DMS 273 (cell line): ENCODE measurements at regions not wholly inside any gene's neighbourhood (a gene's known extent, or its start where the extent isn't known, plus 50 kb on each side); places are given as distances from the start of the nearest gene placed in this dataset.
"Not testable (repeated sequence)": the region's sequence is repeated elsewhere in the genome, so short reads cannot be mapped to it uniquely, and the experiment has no call there.

Experiments
- DNase-seq: peaks from one replicate; lab custom pipeline; 2025; ENCODE audit not compliant: unreplicated experiment; lab: John Stamatoyannopoulos, UW

DNA sequence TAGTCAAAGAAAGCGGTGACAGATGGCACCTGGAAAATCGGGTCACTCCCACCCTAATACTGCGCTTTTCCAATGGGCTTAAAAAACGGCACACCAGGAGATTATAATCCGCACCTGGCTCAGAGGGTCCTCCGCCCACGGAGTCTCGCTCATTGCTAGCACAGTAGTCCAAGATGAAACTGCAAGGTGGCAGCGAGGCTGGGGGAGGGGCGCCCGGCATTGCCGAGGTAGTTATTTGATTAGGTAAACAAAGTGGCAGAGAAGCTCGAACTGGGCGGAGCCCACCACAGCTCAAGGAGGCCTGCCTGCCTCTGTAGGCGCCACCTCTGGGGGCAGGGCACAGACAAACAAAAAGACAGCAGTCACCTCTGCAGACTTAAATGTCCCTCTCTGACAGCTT, 521.1 kb downstream of the ETNK1 start:
- not testable (repeated sequence) for DNase-seq

DNA sequence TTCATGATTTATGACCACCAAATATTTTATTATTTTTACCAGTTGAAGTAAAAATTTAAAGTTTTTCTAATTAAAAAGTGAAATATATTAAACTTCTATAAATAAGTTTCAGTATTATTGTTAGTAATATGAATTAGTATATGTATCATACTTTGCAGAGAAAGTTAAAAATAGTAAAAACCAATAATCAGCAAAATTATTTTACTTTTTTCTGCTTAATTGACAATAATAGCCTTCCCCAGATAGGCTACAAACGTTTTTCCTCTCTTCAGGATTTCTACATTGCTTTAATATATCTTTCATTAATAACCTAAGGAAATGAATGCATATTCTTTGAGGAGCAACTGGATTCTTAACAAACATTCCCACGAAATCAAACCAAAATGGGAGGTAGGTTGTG, 543.5 kb downstream of the ETNK1 start:
- DNase-seq, result no peak

DNA sequence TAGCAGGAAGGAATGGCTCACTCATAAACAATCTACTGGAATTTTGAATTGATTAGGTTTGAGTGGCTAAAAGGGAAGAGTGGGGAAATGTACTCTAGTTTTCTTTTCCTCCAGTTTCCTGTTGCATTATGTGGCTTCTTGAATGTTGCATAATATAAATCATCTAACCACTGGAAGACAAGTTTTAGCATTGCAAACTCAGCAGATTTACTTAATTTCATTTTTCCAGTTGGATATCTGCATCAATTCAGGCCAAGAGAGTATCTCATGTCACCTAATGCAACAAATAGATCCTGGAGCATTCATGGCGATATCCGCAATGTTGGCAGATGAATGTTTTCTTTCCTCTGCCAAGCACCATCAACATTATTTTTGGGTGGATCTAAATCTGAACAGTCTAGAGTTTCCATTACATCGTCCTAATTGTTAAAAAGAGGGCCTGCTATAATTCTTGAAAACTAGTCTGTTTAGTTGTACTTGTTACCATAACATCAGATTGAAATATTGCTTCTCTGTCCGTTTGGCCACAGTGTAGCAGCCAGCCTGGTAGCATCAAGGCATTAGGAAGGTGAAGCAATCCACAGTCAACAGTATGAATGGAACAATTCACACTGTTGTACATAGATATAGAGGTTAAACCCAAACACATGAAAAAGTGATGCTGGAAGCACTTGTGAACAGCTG, 544.2 kb downstream of the ETNK1 start:
- no peak for DNase-seq

DNA sequence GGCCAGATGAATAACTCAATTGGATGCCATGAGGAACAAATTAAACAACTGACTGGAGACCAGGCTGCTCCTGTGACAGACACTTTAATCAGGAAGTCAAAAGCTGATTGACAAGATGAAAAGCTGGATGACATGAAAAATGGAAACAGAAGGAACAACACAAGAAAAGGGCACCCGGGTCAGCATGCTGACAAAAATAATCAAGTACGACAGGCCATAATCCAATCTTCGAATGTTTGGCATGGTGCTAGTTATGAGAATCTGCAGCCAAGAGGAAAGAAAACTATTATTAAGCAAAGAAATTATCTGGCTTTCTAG, 544.7 kb downstream of the ETNK1 start:
- no peak for DNase-seq

DNA sequence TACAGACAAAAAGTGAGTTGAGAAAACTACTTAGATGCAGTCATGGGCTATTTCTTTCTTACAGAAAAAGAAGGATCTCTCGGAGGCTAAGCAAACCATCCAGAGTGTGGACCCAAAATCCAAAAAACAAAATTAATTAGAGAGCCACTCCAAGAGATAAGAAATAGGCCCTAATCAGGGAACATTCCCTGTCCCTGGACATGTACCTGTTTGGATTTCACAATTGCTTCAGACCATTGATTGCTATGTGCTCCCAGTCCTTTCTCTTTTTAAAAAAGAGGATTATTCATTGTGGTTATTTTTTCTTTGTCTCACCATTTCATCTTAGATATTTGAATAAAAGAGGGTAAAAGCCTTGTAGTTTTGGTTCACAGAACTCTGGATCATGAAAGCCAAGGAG, 549.9 kb downstream of the ETNK1 start:
- DNase-seq, result no peak

DNA sequence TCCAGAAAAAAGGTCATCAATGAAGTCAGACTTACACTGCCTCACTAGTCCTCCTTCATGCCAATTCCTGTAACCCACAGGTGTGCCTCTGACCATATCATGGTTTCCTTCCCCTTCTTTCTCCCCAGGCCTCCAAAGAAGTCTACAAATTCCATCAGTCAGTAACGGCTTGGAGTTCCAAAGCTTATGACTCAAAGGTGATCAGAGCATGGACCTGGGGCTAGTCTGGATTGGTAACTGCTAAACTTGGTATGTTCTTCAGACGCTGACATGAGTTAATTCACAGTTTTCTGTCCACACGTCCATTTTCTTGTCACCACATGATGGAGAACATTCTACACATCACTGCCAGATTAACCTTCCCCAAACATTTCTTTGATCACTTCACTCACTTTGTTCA, 560.4 kb downstream of the ETNK1 start:
- DNase-seq, result no peak

DNA sequence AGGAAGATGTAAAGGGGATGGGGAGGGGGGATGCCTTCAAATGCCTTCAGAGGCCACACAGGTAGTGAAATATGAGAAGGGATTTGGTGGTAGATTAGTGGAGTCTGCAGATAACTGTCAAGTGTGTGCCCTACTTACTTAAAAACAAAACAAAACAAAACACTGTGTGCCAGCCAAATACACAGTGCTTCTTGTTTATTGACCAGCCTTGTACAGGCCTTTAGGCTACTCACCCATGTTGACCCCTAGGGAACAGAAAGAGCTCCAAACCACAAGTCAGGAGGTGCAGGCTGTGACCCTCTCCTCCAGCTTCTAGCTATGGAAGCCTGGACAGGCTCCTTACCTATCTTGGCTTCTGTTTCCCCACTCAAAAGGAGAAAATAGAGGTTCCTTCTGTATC, 562.0 kb downstream of the ETNK1 start:
- no peak for DNase-seq

DNA sequence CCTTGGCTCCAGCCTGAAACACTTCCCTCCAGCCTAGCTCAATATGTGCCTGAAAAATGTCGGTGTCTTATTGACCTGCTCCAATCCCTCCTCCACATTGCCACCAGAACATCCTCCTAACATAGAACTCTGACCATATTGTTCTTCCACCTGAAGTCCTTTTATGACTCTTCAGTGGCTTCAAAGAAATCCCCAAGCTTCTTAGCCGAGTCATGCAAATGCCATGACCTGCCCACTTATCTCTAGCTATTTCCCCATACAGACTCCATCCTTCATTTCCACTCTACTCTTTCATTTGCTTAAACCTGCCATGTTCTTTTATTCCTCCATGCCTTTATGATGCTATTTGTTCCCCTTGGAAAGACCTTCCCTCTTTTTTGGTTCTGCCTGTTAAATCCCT, 568.6 kb downstream of the ETNK1 start:
- DNase-seq, result no peak

DNA sequence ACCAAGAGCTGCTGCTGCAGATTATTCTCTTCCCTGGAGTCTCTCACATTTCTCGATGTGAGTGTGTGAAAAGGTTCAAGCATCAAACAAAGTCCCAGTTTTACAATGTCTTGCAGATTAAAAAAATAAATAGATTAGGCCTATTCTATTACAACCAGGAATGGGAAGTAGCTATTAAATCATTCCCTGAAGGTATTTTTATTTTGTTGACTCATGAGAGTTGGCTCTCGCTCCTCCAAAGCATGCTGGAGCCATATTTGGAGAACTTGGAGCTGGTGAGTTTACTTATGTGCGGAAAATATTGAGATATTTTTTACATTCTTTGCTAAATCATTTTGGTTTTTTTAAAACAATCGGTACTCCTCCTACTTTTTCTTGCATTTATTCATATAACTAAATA, 572.3 kb downstream of the ETNK1 start:
- DNase-seq, result no peak

DNA sequence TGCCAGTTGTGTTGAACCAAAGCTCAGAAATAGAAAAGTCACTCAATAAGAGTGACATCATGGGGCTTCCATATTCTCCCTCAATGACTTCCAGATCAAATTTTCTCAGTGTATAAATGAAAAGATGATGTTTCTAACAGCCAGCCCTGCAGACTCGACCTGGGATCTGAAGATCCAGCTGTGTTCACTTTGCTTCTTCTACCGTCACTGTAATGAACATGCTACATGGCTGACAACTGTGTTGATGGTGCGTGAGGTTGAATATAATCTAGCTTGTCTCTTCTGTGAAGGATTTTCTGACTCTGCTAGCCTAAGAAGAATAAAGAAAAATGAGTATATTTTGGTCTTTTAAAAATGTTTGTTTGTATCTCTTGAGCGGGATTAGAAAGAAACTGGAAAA, 577.8 kb downstream of the ETNK1 start:
- DNase-seq, result no peak

DNA sequence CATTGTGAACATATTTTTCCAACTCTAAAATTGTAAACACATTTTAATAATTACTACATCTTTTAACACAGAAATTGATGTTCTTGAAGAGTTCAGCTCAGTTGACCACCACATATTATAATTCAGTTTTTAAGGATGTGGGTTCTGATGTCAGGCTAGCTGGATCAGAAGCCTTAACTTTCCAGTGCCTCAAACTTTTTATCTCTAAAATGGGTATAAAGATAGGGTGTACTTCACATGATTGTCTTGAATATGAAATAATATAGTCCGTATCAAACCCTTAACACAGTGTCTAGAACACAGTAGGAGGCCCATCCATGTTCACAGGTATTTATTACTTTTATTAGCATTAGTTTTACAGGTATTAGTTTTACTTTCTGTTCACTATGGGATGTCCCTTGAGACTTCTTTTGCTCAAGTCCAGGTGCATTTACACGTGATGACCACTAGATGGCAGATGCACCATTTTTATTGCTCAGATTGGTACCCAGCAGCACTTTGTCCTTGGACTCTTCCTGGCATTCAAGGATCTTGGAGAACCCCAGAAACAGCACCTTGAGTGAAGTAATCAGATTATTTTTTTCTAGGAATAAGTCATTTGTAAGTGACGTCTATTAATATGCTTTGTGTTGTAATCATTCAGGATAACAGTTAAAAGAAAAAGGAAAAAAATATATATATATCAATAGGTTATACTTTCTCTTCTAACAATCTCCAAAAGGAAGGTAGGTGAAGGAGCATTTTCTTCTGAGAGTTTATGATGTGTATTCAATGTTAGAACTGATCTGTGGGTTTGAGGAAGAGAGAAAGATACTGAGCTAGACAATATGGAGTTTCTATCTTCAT, 580.2 kb downstream of the ETNK1 start:
- DNase-seq, result peak; percentile 73

DNA sequence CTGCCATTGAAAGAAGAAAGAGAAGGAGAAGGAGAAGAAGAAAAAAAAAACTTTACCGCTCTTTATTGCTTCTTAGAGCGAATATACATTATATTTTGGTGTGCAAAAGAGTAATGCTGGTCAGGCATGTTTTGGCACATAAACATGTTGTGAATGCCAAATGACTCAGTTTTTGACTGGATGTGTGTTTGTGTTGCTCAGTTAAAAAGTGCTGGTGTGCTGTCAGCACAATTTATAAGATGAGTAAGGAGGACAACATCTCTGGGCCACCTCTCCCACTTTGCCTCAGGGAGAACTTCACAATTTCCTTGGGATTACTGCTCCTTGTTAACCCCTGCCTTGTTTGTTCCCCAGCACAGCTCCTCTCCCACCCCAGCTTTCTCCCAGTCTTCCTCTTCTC, 584.8 kb downstream of the ETNK1 start:
- no peak for DNase-seq

DNA sequence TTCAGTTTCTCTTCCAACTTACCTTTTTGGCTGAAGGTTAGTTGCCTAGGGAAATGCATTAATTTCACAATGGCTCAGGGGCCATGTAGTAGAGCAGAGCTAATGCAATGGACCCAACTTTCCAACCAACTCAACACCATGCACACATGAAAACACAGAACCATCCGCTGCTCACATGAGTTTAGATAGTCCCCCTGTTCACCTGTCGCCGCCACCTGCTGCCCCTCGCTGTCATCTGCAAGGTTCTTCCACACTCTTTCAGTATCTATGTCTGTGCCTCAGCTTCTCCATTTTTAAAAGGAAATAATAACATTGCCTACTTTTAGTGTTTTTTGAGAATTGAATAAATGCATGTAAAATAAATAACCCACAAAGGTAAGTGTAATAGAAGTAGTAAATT, 585.6 kb downstream of the ETNK1 start:
- DNase-seq, result no peak

DNA sequence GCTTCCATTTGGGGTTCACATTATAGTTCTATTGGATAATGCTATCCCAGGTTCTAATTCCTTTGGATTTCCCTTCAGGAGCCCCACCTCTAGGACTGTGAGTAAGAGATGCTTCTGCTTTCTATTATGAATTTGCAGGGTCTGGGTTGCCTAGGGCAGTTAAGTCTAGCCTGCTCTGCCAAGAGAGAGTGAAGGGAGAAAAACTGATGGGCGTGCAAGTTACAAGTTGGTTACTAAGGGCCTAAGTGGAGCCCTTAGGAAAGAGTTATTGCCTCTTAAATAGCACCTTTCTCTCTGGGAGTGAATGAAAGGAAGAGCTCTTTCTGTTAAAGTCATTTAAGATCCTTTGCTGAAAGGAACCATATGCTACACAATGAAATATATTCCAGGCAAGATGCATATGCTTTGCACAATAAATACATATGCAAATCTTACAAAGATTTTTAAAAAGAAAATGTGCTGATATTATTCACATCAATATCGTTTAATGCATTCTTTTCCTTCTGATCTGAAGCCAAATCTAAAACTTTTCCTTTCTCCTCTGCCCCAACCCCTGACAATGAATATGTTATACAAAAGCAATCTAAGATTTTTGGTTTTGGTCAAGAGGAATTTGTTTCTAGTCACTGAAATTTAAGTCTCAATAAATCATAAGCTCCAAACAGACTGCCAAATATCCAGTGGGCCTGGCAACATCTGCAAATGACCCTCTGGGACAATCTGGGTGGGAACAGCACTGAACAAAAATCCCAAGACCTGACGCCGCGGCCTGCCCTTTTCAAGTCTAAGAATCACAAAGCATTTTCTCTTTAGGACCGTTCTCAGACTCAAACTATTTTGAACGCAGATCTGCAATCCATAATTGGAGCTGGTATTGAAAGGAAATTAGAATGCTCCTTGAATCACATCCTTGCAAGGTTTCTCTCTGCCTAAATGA, 586.7 kb downstream of the ETNK1 start:
- no peak for DNase-seq

DNA sequence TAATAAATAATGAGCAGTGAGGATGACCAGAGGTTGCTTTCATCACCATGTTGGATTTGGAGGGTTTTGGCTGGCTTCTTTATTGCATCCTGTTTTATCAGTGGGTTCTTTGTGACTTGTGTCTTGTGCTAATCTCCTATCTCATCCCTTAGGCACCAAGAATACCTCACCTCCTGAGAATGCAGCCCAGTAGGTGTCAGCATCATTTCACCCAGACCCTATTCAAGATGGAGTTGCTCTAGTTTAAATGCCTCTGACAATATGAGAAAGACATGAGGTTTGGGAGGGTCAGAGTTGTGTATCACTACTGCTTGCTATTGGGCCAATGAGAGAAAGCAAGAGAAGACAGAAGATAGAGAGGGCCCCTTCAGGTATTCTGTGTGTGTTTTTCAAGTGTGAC, 592.2 kb downstream of the ETNK1 start:
- peak; percentile 5 for DNase-seq

DNA sequence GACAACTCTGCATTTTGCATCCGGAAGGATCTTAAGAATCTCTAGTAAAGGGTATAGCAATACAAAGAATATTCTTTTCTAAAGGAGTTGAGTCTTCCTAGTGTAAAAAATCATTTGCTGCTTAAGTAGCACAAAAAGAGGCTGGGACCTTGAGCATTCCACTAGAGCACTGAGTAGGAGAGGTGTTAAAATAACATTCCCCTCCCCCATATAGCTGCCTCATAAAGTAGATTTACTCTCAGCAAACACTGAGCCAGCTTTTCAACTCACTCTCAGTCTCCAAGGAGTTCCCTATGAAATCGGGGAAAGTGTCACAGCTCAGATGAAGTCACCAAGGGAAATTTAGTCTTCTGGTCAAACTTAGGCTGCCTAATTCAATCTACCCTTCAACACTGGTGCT, 592.7 kb downstream of the ETNK1 start:
- no peak for DNase-seq

DNA sequence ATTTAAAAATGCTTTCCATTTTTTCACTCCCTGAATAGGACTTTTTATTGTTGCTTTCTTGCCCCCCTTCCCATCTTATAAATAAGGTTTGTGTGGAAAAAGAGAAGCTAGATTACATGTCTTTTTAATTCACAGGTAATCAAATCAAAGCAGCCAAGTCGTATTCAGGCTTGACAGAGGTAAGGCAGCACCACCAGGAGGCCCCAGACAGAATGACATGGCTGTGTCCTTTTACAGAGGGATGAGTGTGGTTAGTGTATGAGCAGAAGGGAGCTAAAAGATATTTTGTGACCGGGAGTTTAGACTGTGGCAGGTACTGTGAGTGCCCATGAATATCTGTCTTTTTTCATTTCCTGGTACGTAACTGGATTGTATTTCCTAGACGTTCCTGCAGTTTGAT, 596.1 kb downstream of the ETNK1 start:
- peak; percentile 40 for DNase-seq

DNA sequence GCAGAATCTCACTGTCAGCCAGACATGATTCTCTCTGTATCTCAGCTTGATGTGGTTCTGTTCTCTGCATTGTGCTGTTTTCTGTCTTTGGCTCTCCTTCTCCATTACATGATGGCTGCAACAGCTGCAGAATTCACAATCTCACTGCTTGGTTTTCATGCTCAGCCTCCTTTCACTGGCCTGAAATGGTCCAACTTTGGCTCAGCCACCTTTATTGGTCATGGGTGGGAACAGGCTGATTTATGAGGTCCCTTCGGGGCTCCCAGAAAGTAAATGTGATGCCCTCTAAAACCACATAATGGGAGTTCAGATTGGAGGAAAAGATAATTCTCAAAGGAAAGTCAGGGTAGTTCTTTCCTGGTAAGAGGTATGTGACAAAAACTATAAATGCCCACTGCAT, 597.0 kb downstream of the ETNK1 start:
- DNase-seq, result no peak

DNA sequence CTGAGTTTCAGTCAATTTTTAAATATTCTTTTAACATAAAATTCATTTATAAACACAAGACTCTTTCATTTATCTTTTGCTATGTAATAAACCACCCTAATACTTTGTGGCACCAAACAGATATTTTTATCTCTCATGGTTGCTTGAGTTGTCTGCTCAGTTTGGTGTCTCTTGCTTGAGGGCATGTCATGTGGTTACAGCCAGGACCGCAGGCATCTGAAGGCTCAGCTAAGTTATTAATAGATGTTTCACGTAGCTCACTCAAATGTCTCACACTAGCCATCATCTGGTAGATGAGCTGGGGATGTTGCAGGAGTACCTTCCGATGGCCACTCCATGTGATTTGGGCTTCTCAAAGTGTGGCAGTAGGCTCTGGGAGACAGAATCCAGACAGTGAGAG, 597.8 kb downstream of the ETNK1 start:
- DNase-seq, result no peak

DNA sequence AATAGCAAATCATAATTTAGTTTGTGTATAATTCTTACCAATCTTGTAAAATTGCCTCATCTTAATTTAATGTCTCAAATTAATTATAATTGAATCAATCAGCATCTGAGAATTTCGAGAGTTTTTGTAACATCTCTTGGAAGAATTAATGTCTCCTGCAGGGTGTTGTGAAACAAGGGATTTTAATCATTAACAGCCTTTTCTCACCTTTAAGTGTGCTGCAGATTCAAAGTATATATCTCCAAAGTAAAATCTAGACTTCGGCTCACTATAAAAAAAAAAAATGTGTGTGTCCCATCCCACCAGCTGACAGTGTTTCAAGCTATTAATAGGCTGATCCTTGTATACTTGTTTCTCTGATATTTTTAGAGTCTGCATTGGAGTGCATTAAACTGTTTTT, 603.1 kb downstream of the ETNK1 start:
- DNase-seq, result no peak

DNA sequence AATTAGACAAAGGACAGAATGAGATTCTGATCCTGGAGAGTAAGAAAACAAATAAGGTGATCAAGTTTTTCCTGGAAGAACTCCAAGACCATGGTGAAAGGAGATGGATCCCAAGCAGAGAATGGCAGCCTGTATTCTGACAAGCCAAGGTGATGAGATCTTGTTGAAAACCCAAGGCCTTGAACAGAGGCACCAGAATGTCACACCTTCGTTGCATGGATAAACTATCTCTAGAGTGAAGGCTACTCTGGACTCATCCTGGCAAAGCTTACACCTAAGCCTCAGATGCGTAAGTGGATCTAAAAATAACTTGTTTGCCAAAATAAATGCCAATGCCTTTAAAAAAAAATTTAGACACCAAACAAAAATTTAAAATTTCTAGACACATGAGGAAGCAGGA, 605.9 kb downstream of the ETNK1 start:
- no peak for DNase-seq
